H1 (cell line): ENCODE measurements at regions not wholly inside any gene's neighbourhood (a gene's known extent, or its start where the extent isn't known, plus 50 kb on each side); places are given as distances from the start of the nearest gene placed in this dataset.

Experiments
- CHD7 ChIP-seq: fragments of 300-600 bp; sonication (generic); IDR thresholded peaks from 2 replicates; pipeline ENCODE4 v1.7.1; 2012; ENCODE audit warnings: low read length, moderate library complexity, mild to moderate bottlenecking, inconsistent platforms; ENCODE audit not compliant: insufficient replicate concordance
- MAFK ChIP-seq: IDR thresholded peaks from 2 replicates; pipeline ENCODE4 v1.6.1; 2012; ENCODE audit warnings: low read depth, mild to moderate bottlenecking, improper control_type of control experiment, low read length
- RAD21 ChIP-seq, 2 experiments: IDR thresholded peaks in 1 of 2; conservative IDR thresholded peaks in 1 of 2; 2 replicates each; pipeline ENCODE4 v1.6.1; 2011; ENCODE audit warnings: low read depth in 2 of 2, low read length in 2 of 2, improper control_type of control experiment in 1 of 2, inconsistent platforms in 1 of 2, mild to moderate bottlenecking in 1 of 2, moderate library complexity in 1 of 2

GRCh38 chr9:104247899-104248460 is 153.9 kb downstream of the SMC2 start (continued):
- TF ChIP-seq CHD7 (no peak), RAD21 (IDR thresholded peaks at IDR 0.05 in 1 of 2, conservative IDR thresholded peaks at IDR 0.05 in 1 of 2; ENCODE audit: low read depth in 2 of 2, low read length in 2 of 2) (no peak), MAFK (0 out of 2 replicates have a peak, but pooled peaks have one; percentile 27)
- TF ChIP-seq, all 59 proteins: peak for 1
